ENCODE measurements at regions not wholly inside any gene's neighbourhood (a gene's known extent, or its start where the extent isn't known, plus 50 kb on each side); places are given as distances from the start of the nearest gene placed in this dataset.

DNA sequence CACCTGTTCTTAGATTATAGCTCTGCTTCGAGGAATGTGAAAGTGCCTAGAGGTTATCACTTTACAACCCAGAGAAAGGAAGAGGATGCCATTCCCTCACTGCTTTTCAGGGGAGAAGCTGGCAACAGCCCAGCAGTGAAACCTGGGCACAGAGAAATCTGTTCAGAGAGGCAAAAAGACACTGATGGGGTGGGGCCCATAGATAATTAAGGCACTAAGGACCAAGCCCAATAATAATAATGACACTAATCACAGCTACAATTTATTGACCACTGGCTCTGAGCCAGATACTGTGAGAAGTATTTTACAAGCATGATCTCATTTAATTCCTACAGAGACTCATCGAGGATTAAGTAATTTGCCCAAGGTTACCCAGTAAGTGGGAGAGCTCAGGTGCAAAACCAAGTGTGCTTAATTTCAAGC is 168.3 kb downstream of the PIK3R1 start:
- H3K36me3 ChIP-seq (ENCODE audit: control insufficient read depth in 4 of 4, insufficient read depth in 4 of 4, low read length in 3 of 4): no peaks in the 10 kb centered on the region
- no peak overlapping the region for H3K4me3 ChIP-seq (ENCODE audit: control insufficient read depth in 1 of 7, extremely low read depth in 1 of 7, insufficient read depth in 4 of 7, low read depth in 2 of 7, low read length in 6 of 7)
- no peak for DNase-seq
- ChIA-PET CTCF (interaction anchor here (0.9 kb wide), 1 partner anchor 97 kb away, joined by 3 read pairs; no protein-coding TSS in a partner anchor), POLR2A (no interaction called here)
- H3K4me1 ChIP-seq (ENCODE audit: control extremely low read depth in 1 of 4, control insufficient read depth in 4 of 4, insufficient read depth in 4 of 4, low read length in 3 of 4): peaks cover 19 to 41% (median 32%) of the 10 kb centered on the region in 4 experiments
- H3K9me3 ChIP-seq (ENCODE audit: control extremely low read depth in 1 of 5, control insufficient read depth in 4 of 5, insufficient read depth in 2 of 5, low read depth in 1 of 5, low read length in 4 of 5): peaks cover 0 to 6% (median 0%) of the 10 kb centered on the region in 5 experiments
- 100% methylated on average over 2 of the region's 2 CpGs for WGBS (ENCODE audit: insufficient coverage)
- no peak overlapping the region for H3K27ac ChIP-seq (ENCODE audit: insufficient read depth in 1 of 2, low read depth in 1 of 2, low read length in 2 of 2, poor library complexity in 1 of 2, severe bottlenecking in 2 of 2)
- no peaks in the 10 kb centered on the region for H3K27me3 ChIP-seq (replicated peaks in 2 of 5; ENCODE audit: control insufficient read depth in 4 of 5, insufficient read depth in 5 of 5, low read length in 4 of 5)

DNA sequence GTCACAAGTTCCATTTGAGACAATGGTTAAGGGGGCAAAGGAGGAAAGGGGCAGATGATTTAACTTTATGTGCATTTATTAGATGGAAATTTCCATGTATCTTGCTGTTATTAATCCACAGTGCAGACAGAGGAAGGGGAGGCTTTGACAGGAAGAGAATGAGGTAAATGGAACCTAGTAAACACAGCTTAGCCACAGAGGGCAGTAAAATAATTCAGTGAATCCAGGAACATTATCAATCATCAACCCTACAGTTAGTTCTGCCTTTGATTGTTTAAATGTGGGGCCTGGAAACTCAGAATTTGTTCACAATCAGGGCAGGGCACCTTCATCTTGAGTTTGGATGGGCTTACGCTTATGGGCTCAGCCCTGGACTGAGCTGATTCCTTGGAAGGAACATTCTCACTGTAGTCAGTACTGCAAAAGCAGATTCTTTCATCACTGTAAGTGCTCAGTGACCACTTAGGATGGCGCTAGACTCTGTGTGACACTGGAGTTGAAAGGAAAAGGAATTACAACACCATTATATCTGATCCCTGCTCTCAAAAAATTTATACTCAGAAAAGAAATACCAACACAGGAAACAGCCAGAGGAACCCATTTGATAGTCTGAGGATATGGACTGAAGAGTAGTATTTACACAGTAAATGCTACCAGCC is 169.5 kb downstream of the PIK3R1 start:
- peaks cover 17 to 32% (median 25%) of the 10 kb centered on the region in 4 experiments for H3K4me1 ChIP-seq (ENCODE audit: control extremely low read depth in 1 of 4, control insufficient read depth in 4 of 4, insufficient read depth in 4 of 4, low read length in 3 of 4)
- no peaks in the 10 kb centered on the region for H3K27me3 ChIP-seq (replicated peaks in 2 of 5; ENCODE audit: control insufficient read depth in 4 of 5, insufficient read depth in 5 of 5, low read length in 4 of 5)
- no peak overlapping the region for H3K27ac ChIP-seq (ENCODE audit: insufficient read depth in 1 of 2, low read depth in 1 of 2, low read length in 2 of 2, poor library complexity in 1 of 2, severe bottlenecking in 2 of 2)
- CTCF ChIA-PET: interaction anchor here (0.9 kb wide), 1 partner anchor 98 kb away, joined by 3 read pairs; no protein-coding TSS in a partner anchor
- 100% methylated on average over 1 of the region's 2 CpGs for WGBS (ENCODE audit: insufficient coverage)
- H3K9me3 ChIP-seq (ENCODE audit: control extremely low read depth in 1 of 5, control insufficient read depth in 4 of 5, insufficient read depth in 2 of 5, low read depth in 1 of 5, low read length in 4 of 5): peaks cover 0 to 6% (median 0%) of the 10 kb centered on the region in 5 experiments
- DNase-seq: no peak
- no peaks in the 10 kb centered on the region for H3K36me3 ChIP-seq (ENCODE audit: control insufficient read depth in 4 of 4, insufficient read depth in 4 of 4, low read length in 3 of 4)
- no peak overlapping the region for H3K4me3 ChIP-seq (ENCODE audit: control insufficient read depth in 1 of 7, extremely low read depth in 1 of 7, insufficient read depth in 4 of 7, low read depth in 2 of 7, low read length in 6 of 7)
- POLR2A ChIA-PET: no interaction called here

DNA sequence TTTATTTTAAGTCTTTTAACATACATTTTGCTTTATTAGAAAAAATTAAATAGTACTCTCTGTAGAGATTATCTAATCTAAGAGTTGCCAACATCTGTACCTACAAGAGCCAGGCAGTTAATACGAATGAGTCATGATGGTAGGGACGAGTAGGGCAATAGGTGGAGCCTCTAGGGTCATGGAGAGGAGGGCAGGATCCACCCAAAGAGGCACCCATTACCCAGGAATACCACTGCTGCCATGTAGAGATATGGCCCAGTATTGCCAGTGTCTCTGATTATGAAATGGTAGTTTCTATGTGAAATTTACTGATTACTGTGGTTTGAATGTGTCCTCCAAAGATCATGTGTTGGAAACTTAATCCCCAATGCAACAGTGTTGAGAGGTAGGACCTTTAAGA is 170.4 kb downstream of the PIK3R1 start:
- no peak overlapping the region for H3K27ac ChIP-seq (ENCODE audit: insufficient read depth in 1 of 2, low read depth in 1 of 2, low read length in 2 of 2, poor library complexity in 1 of 2, severe bottlenecking in 2 of 2)
- WGBS (ENCODE audit: insufficient coverage): 94% methylated on average over 2 of the region's 2 CpGs
- H3K9me3 ChIP-seq (ENCODE audit: control extremely low read depth in 1 of 5, control insufficient read depth in 4 of 5, insufficient read depth in 2 of 5, low read depth in 1 of 5, low read length in 4 of 5): peaks cover 0 to 6% (median 0%) of the 10 kb centered on the region in 5 experiments
- DNase-seq: no peak
- no peaks in the 10 kb centered on the region for H3K36me3 ChIP-seq (ENCODE audit: control insufficient read depth in 4 of 4, insufficient read depth in 4 of 4, low read length in 3 of 4)
- H3K4me3 ChIP-seq (ENCODE audit: control insufficient read depth in 1 of 7, extremely low read depth in 1 of 7, insufficient read depth in 4 of 7, low read depth in 2 of 7, low read length in 6 of 7): no peak overlapping the region
- peaks cover 11 to 24% (median 19%) of the 10 kb centered on the region in 4 experiments for H3K4me1 ChIP-seq (ENCODE audit: control extremely low read depth in 1 of 4, control insufficient read depth in 4 of 4, insufficient read depth in 4 of 4, low read length in 3 of 4)
- H3K27me3 ChIP-seq (replicated peaks in 2 of 5; ENCODE audit: control insufficient read depth in 4 of 5, insufficient read depth in 5 of 5, low read length in 4 of 5): no peaks in the 10 kb centered on the region
- ChIA-PET POLR2A (no interaction called here), CTCF (interaction anchor here (1.2 kb wide), 1 partner anchor 15 kb away, joined by 3 read pairs; no protein-coding TSS in a partner anchor)

DNA sequence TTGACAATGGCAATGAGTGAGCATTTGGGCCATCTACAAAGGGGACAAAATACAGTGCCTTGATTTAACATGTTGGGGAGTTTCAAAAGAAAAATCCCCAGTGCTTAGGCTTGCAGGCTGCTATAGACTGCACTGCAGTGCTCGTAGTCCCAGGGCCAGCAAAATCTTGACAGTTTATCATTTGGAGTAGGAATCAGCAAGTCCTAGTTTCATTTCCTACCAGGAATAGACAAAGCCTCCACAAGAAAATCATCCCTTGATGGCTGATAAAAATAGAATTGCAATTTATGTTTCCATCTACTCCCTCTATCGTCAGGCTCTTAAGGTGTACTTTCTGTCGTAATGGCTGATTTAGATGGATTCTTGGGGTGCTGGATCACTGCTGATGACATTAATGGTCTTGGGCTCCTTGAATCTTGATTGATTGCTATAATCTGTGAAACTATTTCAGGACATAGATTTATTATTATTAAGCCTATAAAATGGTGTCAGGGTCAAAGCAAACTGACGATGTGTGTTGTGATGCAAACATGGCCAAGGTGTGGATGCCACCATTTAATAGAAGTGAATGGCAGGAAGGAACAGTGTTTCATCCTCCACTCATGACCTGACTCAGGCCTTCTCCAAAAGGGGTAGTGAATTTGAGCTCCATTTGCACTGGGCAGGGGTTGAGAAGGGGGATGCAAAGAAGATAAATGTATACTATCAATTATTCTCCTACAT is 171.7 kb downstream of the PIK3R1 start:
- peaks cover 1 to 11% (median 6%) of the 10 kb centered on the region in 4 experiments for H3K4me1 ChIP-seq (ENCODE audit: control extremely low read depth in 1 of 4, control insufficient read depth in 4 of 4, insufficient read depth in 4 of 4, low read length in 3 of 4)
- H3K9me3 ChIP-seq (ENCODE audit: control extremely low read depth in 1 of 5, control insufficient read depth in 4 of 5, insufficient read depth in 2 of 5, low read depth in 1 of 5, low read length in 4 of 5): peaks cover 0 to 6% (median 0%) of the 10 kb centered on the region in 5 experiments
- CTCF ChIA-PET: interaction anchor here (1.2 kb wide), 1 partner anchor 14 kb away, joined by 3 read pairs; no protein-coding TSS in a partner anchor
- H3K27ac ChIP-seq (ENCODE audit: insufficient read depth in 1 of 2, low read depth in 1 of 2, low read length in 2 of 2, poor library complexity in 1 of 2, severe bottlenecking in 2 of 2): no peak overlapping the region
- H3K4me3 ChIP-seq (ENCODE audit: control insufficient read depth in 1 of 7, extremely low read depth in 1 of 7, insufficient read depth in 4 of 7, low read depth in 2 of 7, low read length in 6 of 7): no peak overlapping the region
- no peaks in the 10 kb centered on the region for H3K27me3 ChIP-seq (replicated peaks in 2 of 5; ENCODE audit: control insufficient read depth in 4 of 5, insufficient read depth in 5 of 5, low read length in 4 of 5)
- POLR2A ChIA-PET: no interaction called here
- WGBS (ENCODE audit: insufficient coverage): 100% methylated on average over 2 of the region's 4 CpGs
- H3K36me3 ChIP-seq (ENCODE audit: control insufficient read depth in 4 of 4, insufficient read depth in 4 of 4, low read length in 3 of 4): no peaks in the 10 kb centered on the region
- no peak for DNase-seq

DNA sequence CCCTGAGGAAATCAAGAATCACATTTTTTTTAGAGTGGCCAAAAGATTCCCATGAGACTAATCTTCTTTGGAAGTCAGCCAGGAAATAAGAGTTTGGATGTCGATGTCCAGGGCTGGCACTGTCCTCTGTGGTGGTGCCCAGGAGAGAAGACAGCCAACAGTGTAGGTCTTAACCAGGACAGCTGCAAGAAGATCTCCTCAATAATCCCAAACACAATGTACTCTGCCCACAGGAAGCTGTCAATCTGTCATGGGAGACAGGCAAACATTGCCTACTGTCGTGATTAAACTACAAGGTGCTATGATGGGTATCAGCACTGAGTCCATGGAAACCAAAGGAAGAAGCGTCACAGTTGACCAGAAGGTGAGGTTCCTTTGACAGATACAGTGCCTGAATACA is 174.1 kb downstream of the PIK3R1 start:
- peaks cover 0 to 5% (median 0%) of the 10 kb centered on the region in 5 experiments for H3K9me3 ChIP-seq (ENCODE audit: control extremely low read depth in 1 of 5, control insufficient read depth in 4 of 5, insufficient read depth in 2 of 5, low read depth in 1 of 5, low read length in 4 of 5)
- 88% methylated on average over 3 of the region's 3 CpGs for WGBS (ENCODE audit: insufficient coverage)
- ChIA-PET CTCF (interaction anchor here (1.0 kb wide), 1 partner anchor 21 kb away, joined by 3 read pairs; no protein-coding TSS in a partner anchor), POLR2A (no interaction called here)
- no peak overlapping the region for H3K27ac ChIP-seq (ENCODE audit: insufficient read depth in 1 of 2, low read depth in 1 of 2, low read length in 2 of 2, poor library complexity in 1 of 2, severe bottlenecking in 2 of 2)
- H3K4me3 ChIP-seq (ENCODE audit: control insufficient read depth in 1 of 7, extremely low read depth in 1 of 7, insufficient read depth in 4 of 7, low read depth in 2 of 7, low read length in 6 of 7): no peak overlapping the region
- peaks cover 0 to 17% (median 9%) of the 10 kb centered on the region in 4 experiments for H3K4me1 ChIP-seq (ENCODE audit: control extremely low read depth in 1 of 4, control insufficient read depth in 4 of 4, insufficient read depth in 4 of 4, low read length in 3 of 4)
- no peaks in the 10 kb centered on the region for H3K36me3 ChIP-seq (ENCODE audit: control insufficient read depth in 4 of 4, insufficient read depth in 4 of 4, low read length in 3 of 4)
- no peaks in the 10 kb centered on the region for H3K27me3 ChIP-seq (replicated peaks in 2 of 5; ENCODE audit: control insufficient read depth in 4 of 5, insufficient read depth in 5 of 5, low read length in 4 of 5)
- DNase-seq: no peak

DNA sequence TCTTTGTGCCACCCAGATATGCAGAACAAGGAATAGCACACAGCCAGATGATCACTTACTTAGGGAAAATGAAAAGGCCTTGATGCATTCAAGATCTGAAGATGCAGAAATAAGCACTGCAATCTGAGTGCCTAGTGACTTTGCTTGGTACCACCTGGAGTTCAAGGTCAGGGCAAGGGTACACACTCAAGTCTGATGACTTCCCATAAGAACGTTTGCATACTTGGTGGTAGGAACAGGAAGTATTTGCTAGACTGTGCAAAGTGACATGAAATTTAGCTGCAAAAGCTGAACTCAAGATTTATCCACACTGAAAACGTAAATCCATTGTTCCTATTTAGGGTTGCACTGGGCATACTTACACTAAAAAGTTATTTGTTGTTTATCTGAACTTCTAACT is 177.1 kb downstream of the PIK3R1 start:
- no peak overlapping the region for H3K27ac ChIP-seq (ENCODE audit: insufficient read depth in 1 of 2, low read depth in 1 of 2, low read length in 2 of 2, poor library complexity in 1 of 2, severe bottlenecking in 2 of 2)
- no peaks in the 10 kb centered on the region for H3K27me3 ChIP-seq (replicated peaks in 2 of 5; ENCODE audit: control insufficient read depth in 4 of 5, insufficient read depth in 5 of 5, low read length in 4 of 5)
- no peak for DNase-seq
- CTCF ChIA-PET: interaction anchor here (0.7 to 1.3 kb wide), 2 partner anchors 10 to 13 kb away, joined by 3 to 4 read pairs; no protein-coding TSS in a partner anchor
- POLR2A ChIA-PET: no interaction called here
- 0% methylated on average over 2 of the region's 2 CpGs for WGBS (ENCODE audit: insufficient coverage)
- peaks cover 0 to 2% (median 0%) of the 10 kb centered on the region in 5 experiments for H3K9me3 ChIP-seq (ENCODE audit: control extremely low read depth in 1 of 5, control insufficient read depth in 4 of 5, insufficient read depth in 2 of 5, low read depth in 1 of 5, low read length in 4 of 5)
- peaks cover 0 to 6% (median 6%) of the 10 kb centered on the region in 4 experiments for H3K4me1 ChIP-seq (ENCODE audit: control extremely low read depth in 1 of 4, control insufficient read depth in 4 of 4, insufficient read depth in 4 of 4, low read length in 3 of 4)
- no peaks in the 10 kb centered on the region for H3K36me3 ChIP-seq (ENCODE audit: control insufficient read depth in 4 of 4, insufficient read depth in 4 of 4, low read length in 3 of 4)
- no peak overlapping the region for H3K4me3 ChIP-seq (ENCODE audit: control insufficient read depth in 1 of 7, extremely low read depth in 1 of 7, insufficient read depth in 4 of 7, low read depth in 2 of 7, low read length in 6 of 7)

DNA sequence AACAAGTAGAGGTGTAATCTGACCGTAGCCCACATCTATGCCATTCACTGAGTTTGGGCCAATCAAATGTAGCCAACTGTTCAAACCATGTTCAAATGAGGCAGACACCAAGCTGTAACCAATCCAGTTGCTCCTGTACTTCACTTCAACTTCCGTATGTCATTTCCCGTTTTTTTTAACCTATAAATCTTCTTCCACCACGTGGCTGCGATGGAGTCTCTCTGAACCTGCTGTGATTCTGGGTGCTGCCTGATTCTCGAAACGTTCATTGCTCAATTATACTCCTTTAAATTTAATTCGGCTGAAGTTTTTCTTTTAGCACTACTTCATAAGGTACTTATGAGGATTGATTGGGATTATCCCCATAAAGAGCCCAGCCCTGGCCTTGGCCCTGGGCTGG is 179.7 kb downstream of the PIK3R1 start:
- Histone ChIP-seq H3K9me3 (ENCODE audit: control extremely low read depth in 1 of 5, control insufficient read depth in 4 of 5, insufficient read depth in 2 of 5, low read depth in 1 of 5, low read length in 4 of 5) (peaks cover 0 to 3% (median 0%) of the 10 kb centered on the region in 5 experiments), H3K4me1 (ENCODE audit: control extremely low read depth in 1 of 4, control insufficient read depth in 4 of 4, insufficient read depth in 4 of 4, low read length in 3 of 4) (peaks cover 0 to 6% (median 6%) of the 10 kb centered on the region in 4 experiments), H3K27me3 (replicated peaks in 2 of 5; ENCODE audit: control insufficient read depth in 4 of 5, insufficient read depth in 5 of 5, low read length in 4 of 5) (no peaks in the 10 kb centered on the region), H3K27ac (ENCODE audit: insufficient read depth in 1 of 2, low read depth in 1 of 2, low read length in 2 of 2, poor library complexity in 1 of 2, severe bottlenecking in 2 of 2) (no peak overlapping the region), H3K36me3 (ENCODE audit: control insufficient read depth in 4 of 4, insufficient read depth in 4 of 4, low read length in 3 of 4) (no peaks in the 10 kb centered on the region), H3K4me3 (ENCODE audit: control insufficient read depth in 1 of 7, extremely low read depth in 1 of 7, insufficient read depth in 4 of 7, low read depth in 2 of 7, low read length in 6 of 7) (no peak overlapping the region)
- WGBS (ENCODE audit: insufficient coverage): 81% methylated on average over 5 of the region's 8 CpGs
- DNase-seq: no peak
- POLR2A ChIA-PET: no interaction called here
- CTCF ChIA-PET: no interaction called here

Data from common myeloid progenitor, CD34-positive (primary cell).